ENCODE measurements at regions not wholly inside any gene's neighbourhood (a gene's known extent, or its start where the extent isn't known, plus 50 kb on each side); places are given as distances from the start of the nearest gene placed in this dataset.

DNA sequence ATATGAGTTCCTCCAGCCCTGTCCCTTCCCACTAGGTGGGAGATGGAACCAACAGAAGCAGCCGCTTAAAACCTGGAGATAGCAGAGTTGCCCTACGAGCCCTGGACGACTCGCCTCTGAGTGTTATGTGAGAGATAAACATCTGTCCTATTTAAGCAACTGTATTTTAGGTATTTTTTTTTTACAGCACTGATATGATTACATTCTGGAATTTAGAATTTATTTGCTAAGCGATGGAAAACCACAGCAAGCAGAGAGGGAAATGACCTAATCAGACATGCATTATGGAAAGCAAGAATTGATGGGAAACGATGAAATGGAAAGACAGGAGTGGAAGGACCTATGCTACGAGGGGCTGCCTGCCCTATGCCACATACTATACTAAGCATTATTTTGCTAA, 379.0 kb upstream of the IL12A start:
- no peak for DNase-seq (ENCODE audit: low spot score)
- Histone ChIP-seq H3K36me3 (replicated peaks in 1 of 2; ENCODE audit: control insufficient read depth in 2 of 2, insufficient read depth in 2 of 2, low read length in 2 of 2) (no peaks in the 10 kb centered on the region), H3K9me3 (replicated peaks in 1 of 2; ENCODE audit: control insufficient read depth in 2 of 2, insufficient read depth in 1 of 2, low read depth in 1 of 2, low read length in 2 of 2) (no peaks in the 10 kb centered on the region), H4K8ac (ENCODE audit: low read depth, low read length) (no peak overlapping the region), H2AFZ (ENCODE audit: low read length) (no peak overlapping the region), H2BK5ac (ENCODE audit: low read length) (no peak overlapping the region), H2BK15ac (ENCODE audit: low read length) (no peak overlapping the region), H3K4ac (ENCODE audit: low read length) (no peak overlapping the region), H3K79me1 (ENCODE audit: low read depth, low read length) (no peaks in the 10 kb centered on the region), H3K27ac (replicated peaks; ENCODE audit: low read length) (no peak overlapping the region), H3K9ac (ENCODE audit: low read depth, low read length, poor library complexity) (no peak overlapping the region), H2BK12ac (ENCODE audit: low read length) (no peak overlapping the region), H3K4me2 (ENCODE audit: insufficient read depth, low read length, poor library complexity, severe bottlenecking) (no peak overlapping the region), H3K27me3 (ENCODE audit: control insufficient read depth in 3 of 3, insufficient read depth in 3 of 3, low read depth in 1 of 3, low read length in 3 of 3) (no peaks in the 10 kb centered on the region), H2AK5ac (ENCODE audit: low read depth, low read length) (no peak overlapping the region), H3K4me1 (ENCODE audit: control insufficient read depth in 2 of 2, insufficient read depth in 1 of 2, low read depth in 1 of 2, low read length in 2 of 2) (peaks cover 0 to 2% of the 10 kb centered on the region in 2 donors), H4K91ac (ENCODE audit: low read depth, low read length, poor library complexity) (no peak overlapping the region), H2BK120ac (ENCODE audit: low read depth, low read length) (no peak overlapping the region), H3K14ac (ENCODE audit: low read length) (no peak overlapping the region), H3K18ac (ENCODE audit: low read length) (no peak overlapping the region), H3K23ac (ENCODE audit: low read depth, low read length, poor library complexity) (no peak overlapping the region), H3K4me3 (ENCODE audit: low read length in 2 of 2) (no peak overlapping the region)
- WGBS, 2 donors (ENCODE audit: extremely low coverage in 2 of 2, insufficient read length in 2 of 2, insufficient replicate concordance in 1 of 2) = no CpG with 5 or more reads among the region's 7 CpGs

DNA sequence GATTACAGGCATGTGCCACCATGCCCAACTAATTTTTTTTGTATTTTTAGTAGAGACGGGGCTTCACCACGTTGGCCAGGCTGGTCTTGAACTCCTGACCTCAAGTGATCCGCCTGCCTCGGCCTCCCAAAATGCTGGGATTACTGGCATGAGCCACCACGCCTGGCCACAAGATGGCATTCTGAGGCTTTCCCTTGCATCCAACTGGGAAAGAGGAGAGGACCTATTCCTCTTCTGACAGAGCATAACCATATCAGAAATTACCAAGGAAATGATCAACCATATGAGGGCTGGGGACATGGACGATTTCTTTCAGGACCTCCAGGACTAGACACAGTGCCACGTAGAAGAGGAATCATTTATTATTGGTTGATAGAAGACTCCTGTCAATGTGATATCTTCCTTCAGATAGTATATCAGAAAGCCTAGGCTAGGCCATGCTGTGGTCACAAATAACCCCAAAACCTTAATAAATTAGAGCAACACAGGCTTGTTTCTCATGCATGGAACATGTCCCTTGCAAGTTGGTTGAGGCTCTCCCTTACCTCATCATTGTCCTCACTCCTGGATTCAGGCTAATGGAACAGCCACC, 372.3 kb upstream of the IL12A start:
- no CpG with 5 or more reads among the region's 7 CpGs for WGBS, 2 donors (ENCODE audit: extremely low coverage in 2 of 2, insufficient read length in 2 of 2, insufficient replicate concordance in 1 of 2)
- H3K9me3 ChIP-seq (replicated peaks in 1 of 2; ENCODE audit: control insufficient read depth in 2 of 2, insufficient read depth in 1 of 2, low read depth in 1 of 2, low read length in 2 of 2) = no peaks in the 10 kb centered on the region
- no peak overlapping the region for H3K4me3 ChIP-seq (ENCODE audit: low read length in 2 of 2)
- no peaks in the 10 kb centered on the region for H3K27me3 ChIP-seq (ENCODE audit: control insufficient read depth in 3 of 3, insufficient read depth in 3 of 3, low read depth in 1 of 3, low read length in 3 of 3)
- peaks cover 0 to 8% of the 10 kb centered on the region in 2 donors for H3K4me1 ChIP-seq (ENCODE audit: control insufficient read depth in 2 of 2, insufficient read depth in 1 of 2, low read depth in 1 of 2, low read length in 2 of 2)
- H3K4me2 ChIP-seq (ENCODE audit: insufficient read depth, low read length, poor library complexity, severe bottlenecking) = no peak overlapping the region
- H3K14ac ChIP-seq (ENCODE audit: low read length) = no peak overlapping the region
- H3K79me1 ChIP-seq (ENCODE audit: low read depth, low read length) = no peaks in the 10 kb centered on the region
- no peak overlapping the region for H4K8ac ChIP-seq (ENCODE audit: low read depth, low read length)
- H2BK12ac ChIP-seq (ENCODE audit: low read length) = no peak overlapping the region
- no peaks in the 10 kb centered on the region for H3K36me3 ChIP-seq (replicated peaks in 1 of 2; ENCODE audit: control insufficient read depth in 2 of 2, insufficient read depth in 2 of 2, low read length in 2 of 2)
- no peak overlapping the region for H3K27ac ChIP-seq (replicated peaks; ENCODE audit: low read length)
- H4K91ac ChIP-seq (ENCODE audit: low read depth, low read length, poor library complexity) = no peak overlapping the region
- no peak overlapping the region for H3K4ac ChIP-seq (ENCODE audit: low read length)
- H2AK5ac ChIP-seq (ENCODE audit: low read depth, low read length) = no peak overlapping the region
- H3K9ac ChIP-seq (ENCODE audit: low read depth, low read length, poor library complexity) = no peak overlapping the region
- H3K18ac ChIP-seq (ENCODE audit: low read length) = no peak overlapping the region
- H3K23ac ChIP-seq (ENCODE audit: low read depth, low read length, poor library complexity) = no peak overlapping the region
- no peak overlapping the region for H2BK120ac ChIP-seq (ENCODE audit: low read depth, low read length)
- H2AFZ ChIP-seq (ENCODE audit: low read length) = no peak overlapping the region
- H2BK5ac ChIP-seq (ENCODE audit: low read length) = no peak overlapping the region
- no peak overlapping the region for H2BK15ac ChIP-seq (ENCODE audit: low read length)
- DNase-seq (ENCODE audit: low spot score) = no peak

DNA sequence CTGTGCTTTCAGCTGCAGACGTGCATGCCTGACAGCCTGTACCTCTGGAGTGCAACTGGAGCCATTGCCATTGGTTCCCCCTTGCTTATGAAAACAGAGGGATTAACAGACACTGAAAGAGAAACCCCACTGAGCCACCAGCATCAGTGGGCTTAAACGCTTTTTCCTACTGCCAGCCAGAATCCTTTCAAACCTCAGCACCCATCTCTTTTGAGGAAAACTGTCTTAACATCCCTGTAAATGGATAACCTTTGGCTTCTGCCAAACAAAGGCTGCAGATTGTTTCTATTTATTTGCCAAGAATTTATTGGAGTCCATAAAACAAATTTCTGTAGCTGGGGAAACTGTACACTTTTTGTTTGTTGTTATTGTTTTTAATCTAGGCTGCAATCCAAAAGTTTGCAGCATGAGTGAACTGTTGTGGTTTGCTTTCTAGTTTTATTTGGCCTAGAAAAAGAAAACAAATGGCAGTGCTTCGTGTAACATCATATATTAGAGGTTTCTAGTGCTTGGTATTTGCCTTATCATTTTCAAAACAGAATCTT, 369.2 kb upstream of the IL12A start:
- Histone ChIP-seq H3K4me3 (ENCODE audit: low read length in 2 of 2) (no peak overlapping the region), H2BK5ac (ENCODE audit: low read length) (no peak overlapping the region), H4K91ac (ENCODE audit: low read depth, low read length, poor library complexity) (no peak overlapping the region), H3K27me3 (ENCODE audit: control insufficient read depth in 3 of 3, insufficient read depth in 3 of 3, low read depth in 1 of 3, low read length in 3 of 3) (no peaks in the 10 kb centered on the region), H3K9me3 (replicated peaks in 1 of 2; ENCODE audit: control insufficient read depth in 2 of 2, insufficient read depth in 1 of 2, low read depth in 1 of 2, low read length in 2 of 2) (no peaks in the 10 kb centered on the region), H3K18ac (ENCODE audit: low read length) (no peak overlapping the region), H2BK15ac (ENCODE audit: low read length) (no peak overlapping the region), H2BK12ac (ENCODE audit: low read length) (no peak overlapping the region), H3K4me1 (ENCODE audit: control insufficient read depth in 2 of 2, insufficient read depth in 1 of 2, low read depth in 1 of 2, low read length in 2 of 2) (peaks cover 0 to 9% of the 10 kb centered on the region in 2 donors), H3K23ac (ENCODE audit: low read depth, low read length, poor library complexity) (no peak overlapping the region), H2AK5ac (ENCODE audit: low read depth, low read length) (no peak overlapping the region), H3K79me1 (ENCODE audit: low read depth, low read length) (no peaks in the 10 kb centered on the region), H3K9ac (ENCODE audit: low read depth, low read length, poor library complexity) (no peak overlapping the region), H2AFZ (ENCODE audit: low read length) (no peak overlapping the region), H3K4me2 (ENCODE audit: insufficient read depth, low read length, poor library complexity, severe bottlenecking) (no peak overlapping the region), H3K14ac (ENCODE audit: low read length) (no peak overlapping the region), H3K36me3 (replicated peaks in 1 of 2; ENCODE audit: control insufficient read depth in 2 of 2, insufficient read depth in 2 of 2, low read length in 2 of 2) (no peaks in the 10 kb centered on the region), H2BK120ac (ENCODE audit: low read depth, low read length) (no peak overlapping the region), H3K27ac (replicated peaks; ENCODE audit: low read length) (no peak overlapping the region), H4K8ac (ENCODE audit: low read depth, low read length) (no peak overlapping the region), H3K4ac (ENCODE audit: low read length) (no peak overlapping the region)
- DNase-seq (ENCODE audit: low spot score) = peak; percentile 61
- no CpG with 5 or more reads among the region's 3 CpGs for WGBS, 2 donors (ENCODE audit: extremely low coverage in 2 of 2, insufficient read length in 2 of 2, insufficient replicate concordance in 1 of 2)

DNA sequence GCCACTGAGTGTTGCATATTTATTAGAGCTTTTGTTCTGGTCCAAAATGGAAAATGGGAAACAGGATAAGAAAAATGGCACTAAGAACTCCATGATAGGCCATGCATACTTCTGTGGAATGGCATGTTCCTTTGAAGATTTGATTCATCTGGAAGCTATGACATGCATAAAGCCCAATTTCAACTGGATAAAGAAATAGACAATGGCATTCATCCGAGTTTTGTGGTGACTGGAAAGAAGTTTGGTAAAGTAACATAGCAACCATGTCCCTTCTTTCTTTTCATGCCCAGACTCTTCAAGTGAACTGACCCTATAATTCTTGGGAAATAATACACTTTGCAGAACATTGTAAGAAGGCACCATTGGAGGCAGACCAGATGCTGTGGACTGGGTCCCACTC, 368.4 kb upstream of the IL12A start:
- no CpG with 5 or more reads among the region's 1 CpG for WGBS, 2 donors (ENCODE audit: extremely low coverage in 2 of 2, insufficient read length in 2 of 2, insufficient replicate concordance in 1 of 2)
- no peak for DNase-seq (ENCODE audit: low spot score)
- Histone ChIP-seq H3K4me2 (ENCODE audit: insufficient read depth, low read length, poor library complexity, severe bottlenecking) (no peak overlapping the region), H4K8ac (ENCODE audit: low read depth, low read length) (no peak overlapping the region), H3K4me1 (ENCODE audit: control insufficient read depth in 2 of 2, insufficient read depth in 1 of 2, low read depth in 1 of 2, low read length in 2 of 2) (peaks cover 0 to 9% of the 10 kb centered on the region in 2 donors), H3K14ac (ENCODE audit: low read length) (no peak overlapping the region), H2BK5ac (ENCODE audit: low read length) (no peak overlapping the region), H3K9ac (ENCODE audit: low read depth, low read length, poor library complexity) (no peak overlapping the region), H4K91ac (ENCODE audit: low read depth, low read length, poor library complexity) (no peak overlapping the region), H2BK120ac (ENCODE audit: low read depth, low read length) (no peak overlapping the region), H3K27ac (replicated peaks; ENCODE audit: low read length) (no peak overlapping the region), H3K79me1 (ENCODE audit: low read depth, low read length) (no peaks in the 10 kb centered on the region), H3K27me3 (ENCODE audit: control insufficient read depth in 3 of 3, insufficient read depth in 3 of 3, low read depth in 1 of 3, low read length in 3 of 3) (no peaks in the 10 kb centered on the region), H3K4ac (ENCODE audit: low read length) (no peak overlapping the region), H3K4me3 (ENCODE audit: low read length in 2 of 2) (no peak overlapping the region), H3K36me3 (replicated peaks in 1 of 2; ENCODE audit: control insufficient read depth in 2 of 2, insufficient read depth in 2 of 2, low read length in 2 of 2) (no peaks in the 10 kb centered on the region), H2AFZ (ENCODE audit: low read length) (no peak overlapping the region), H3K23ac (ENCODE audit: low read depth, low read length, poor library complexity) (no peak overlapping the region), H2BK12ac (ENCODE audit: low read length) (no peak overlapping the region), H2AK5ac (ENCODE audit: low read depth, low read length) (no peak overlapping the region), H3K9me3 (replicated peaks in 1 of 2; ENCODE audit: control insufficient read depth in 2 of 2, insufficient read depth in 1 of 2, low read depth in 1 of 2, low read length in 2 of 2) (no peaks in the 10 kb centered on the region), H2BK15ac (ENCODE audit: low read length) (no peak overlapping the region), H3K18ac (ENCODE audit: low read length) (no peak overlapping the region)

All from neuronal stem cell (in vitro differentiated cells).